ENCODE measurements at regions not wholly inside any gene's neighbourhood (a gene's known extent, or its start where the extent isn't known, plus 50 kb on each side); places are given as distances from the start of the nearest gene placed in this dataset.

DNA sequence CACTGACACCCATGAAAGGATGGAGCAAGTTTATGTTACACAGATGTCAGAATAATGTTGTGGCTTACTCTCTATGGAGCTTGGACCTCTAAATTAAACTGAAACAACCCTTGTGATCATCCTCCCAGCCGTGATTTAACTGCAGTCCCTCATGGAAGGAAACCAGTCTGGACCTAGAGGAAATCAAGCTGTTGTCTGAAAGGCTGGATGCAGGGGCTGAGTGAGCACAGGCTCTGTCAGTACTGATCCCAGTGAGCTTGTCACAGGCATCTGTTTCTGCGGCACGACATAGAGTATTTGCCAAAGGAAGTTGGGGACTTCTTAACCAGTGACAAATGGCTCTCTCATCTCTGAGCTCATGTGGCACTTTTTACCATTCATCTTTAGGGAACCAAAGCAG, 282.9 kb upstream of the MAP3K1 start:
- TF ChIP-seq CTCF (conservative IDR thresholded peaks at IDR 0.05 in 1 of 2, IDR thresholded peaks at IDR 0.05 in 1 of 2; ENCODE audit: low read depth in 1 of 2, low read length in 2 of 2) = no peak
- no peak for TF ChIP-seq EZH2 (IDR thresholded peaks at IDR 0.05; ENCODE audit: low read length, missing control alignments)

All from fibroblast of lung (primary cell).